Amniotic epithelial cell (primary cell): ENCODE measurements at regions not wholly inside any gene's neighbourhood (a gene's known extent, or its start where the extent isn't known, plus 50 kb on each side); places are given as distances from the start of the nearest gene placed in this dataset.
"Not testable (repeated sequence)": the region's sequence is repeated elsewhere in the genome, so short reads cannot be mapped to it uniquely, and the experiment has no call there.

Experiments used
- DNase-seq: peaks from one replicate; pipeline ENCODE4 v3.0.0-alpha.2; 2010; ENCODE audit warnings: low read depth

DNA sequence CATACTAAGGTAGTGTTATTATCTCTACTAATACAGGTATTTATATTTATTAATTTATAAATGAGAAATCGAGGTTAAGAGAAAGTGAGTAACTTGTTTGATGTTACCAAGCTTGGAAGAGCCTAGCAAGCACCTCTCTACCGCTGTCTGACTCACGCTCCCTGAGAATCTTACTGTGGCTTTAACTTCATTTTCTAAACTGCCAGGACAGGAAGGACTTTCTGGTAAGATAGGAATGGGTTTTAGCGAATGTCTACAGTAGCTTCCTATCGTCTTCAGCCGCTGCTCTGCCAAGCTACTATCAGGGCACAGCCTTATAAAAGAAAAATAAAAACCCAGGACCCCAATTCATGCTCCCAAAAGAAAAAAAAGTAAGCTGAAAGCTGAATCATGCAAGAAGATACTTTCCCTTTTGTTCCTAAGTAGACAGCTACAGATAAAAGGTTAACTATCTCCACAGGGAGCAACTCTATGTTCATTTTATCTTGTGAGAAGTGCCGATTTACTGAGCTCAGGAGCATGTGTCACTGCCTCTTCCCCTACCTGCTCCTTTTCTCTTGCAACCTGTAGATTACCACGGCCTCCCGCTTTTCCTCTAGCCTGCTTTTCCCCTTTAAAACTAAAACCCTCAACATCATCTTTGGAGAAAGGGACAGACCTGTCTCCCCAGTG, 60.2 kb downstream of the THNSL1 start:
- peak; percentile 57 for DNase-seq

DNA sequence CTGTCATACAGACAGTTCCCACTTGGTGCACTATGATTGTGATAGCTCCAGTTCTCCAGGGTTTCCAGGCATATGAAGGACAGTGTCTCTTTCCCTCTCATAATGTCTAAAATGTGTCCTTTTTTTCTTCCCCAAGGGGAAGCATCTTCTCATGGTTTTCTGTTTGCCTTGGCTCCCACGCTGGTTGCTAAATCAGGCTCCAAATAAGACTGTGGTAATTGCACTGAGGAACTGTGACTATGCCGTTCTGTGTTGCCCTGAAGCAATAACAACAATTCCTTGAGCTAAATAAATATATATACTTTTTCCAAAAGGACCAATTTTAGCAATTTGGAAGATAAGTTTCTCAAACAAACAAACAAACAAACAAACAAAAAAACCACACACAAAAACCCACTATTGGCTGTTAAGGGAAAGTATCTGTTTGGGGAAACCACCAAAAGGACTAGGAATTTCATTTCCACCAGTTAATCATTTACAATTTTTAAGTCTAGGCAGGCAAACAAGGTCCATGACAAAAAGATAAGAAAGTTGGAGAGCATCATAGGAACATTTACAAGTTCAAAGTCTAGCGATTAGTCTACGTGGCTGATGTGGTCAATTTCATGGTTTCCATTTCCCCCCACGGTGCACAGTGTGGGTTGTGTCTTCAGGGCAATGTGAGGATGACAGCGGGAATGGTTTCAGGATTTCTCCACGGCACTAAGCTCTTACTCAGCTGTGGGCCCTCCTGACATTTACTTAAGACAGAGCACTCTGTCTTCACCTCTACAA, 62.4 kb downstream of the THNSL1 start:
- peak; percentile 30 for DNase-seq

DNA sequence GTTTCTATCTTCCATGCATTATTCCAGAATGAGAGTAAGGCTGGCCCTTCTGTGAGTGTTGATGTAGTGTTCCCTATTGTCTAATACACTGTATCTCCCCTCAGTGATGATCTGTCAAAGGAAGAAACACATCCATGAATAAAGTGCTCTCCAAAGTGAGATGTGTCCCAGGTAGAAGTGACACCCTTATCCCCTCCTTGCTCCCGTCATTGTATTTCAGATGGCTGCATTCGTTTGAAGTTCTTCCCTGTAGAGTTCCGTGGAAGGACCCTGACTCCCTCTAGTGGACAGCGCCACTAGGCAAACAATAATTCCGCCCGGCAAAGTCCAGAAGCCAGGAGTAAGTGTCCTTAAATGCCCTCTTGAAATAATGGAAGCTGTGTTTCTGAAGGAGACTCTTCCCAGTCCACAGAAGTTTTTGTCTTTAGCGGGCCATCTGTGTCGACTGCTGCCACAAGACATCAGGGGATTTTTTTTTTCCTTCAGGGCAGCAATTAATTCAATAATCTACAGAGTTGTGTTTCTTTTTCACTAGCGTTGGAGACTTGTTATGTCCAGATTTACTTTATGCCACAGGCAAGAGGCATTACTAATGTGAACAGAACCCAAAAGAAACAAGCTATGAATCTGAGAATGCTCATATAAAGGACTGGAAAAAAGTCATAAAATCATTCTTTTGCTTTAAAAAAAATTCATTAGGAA, 64.6 kb downstream of the THNSL1 start:
- DNase-seq, result peak; percentile 80

DNA sequence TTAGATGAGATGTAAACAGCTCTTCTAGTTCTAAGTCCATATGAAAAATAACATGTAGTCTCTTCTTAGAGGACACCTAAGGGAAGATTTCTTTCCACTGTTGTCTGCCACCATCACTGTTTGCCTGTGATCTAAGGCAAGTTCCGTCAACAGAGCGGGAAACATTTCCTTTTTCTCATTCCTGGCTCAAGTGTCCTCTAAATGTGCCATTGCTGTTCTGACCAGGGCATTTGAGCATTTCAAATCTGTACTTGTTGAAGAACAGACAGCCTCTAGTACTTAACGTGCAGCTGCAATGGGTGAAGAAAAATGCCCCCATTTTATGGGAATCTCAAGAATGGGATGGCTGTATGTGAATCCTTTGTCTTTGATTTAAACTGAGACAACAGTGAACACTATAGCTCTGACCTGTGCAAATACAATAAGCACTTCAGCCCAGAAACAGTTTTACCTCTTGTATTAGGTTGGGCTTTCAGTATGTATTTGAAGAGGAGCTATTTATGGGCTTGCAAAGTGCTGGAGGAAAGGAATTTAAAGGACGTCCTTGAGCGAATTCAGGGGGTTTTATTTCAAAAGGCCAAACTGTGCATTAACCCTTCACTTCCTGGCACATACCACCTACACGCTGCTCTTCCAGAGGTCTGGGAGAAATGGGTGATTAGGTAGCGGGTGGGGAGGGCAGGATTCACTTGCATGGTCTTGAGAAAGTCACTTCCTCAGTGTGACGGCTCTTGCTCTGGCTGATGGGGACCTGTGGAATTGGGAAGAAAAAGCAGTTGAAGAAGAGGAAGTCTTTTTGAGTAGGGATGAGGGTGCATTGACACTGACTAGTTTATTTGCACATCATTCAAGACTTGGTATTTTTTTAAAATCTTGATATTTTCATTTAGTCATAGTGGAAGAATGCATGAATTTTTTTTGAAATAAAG, 66.1 kb downstream of the THNSL1 start:
- no peak for DNase-seq

- no peak for DNase-seq
These were observed 67.2 kb downstream of the THNSL1 start for GRCh38 chr10:25083546-25084111.

DNA sequence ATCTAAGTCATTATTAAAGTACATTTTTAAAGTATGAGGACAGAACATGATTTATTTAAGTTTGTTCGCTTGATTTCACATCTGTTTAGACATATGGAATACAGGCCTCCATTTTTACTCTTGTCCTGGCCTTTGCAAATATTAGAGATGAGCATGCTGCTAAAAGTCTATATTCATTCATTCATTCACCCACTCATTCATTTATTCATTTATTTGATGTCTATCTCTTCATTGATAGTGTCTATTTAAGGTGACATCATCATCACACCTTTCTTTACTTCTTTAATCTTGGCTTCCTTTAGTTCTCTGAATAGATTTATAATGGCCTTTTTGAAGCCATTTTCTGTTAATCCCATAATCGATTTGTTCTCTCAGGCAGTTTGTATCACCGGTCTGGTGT, 68.0 kb downstream of the THNSL1 start:
- no peak for DNase-seq

DNA sequence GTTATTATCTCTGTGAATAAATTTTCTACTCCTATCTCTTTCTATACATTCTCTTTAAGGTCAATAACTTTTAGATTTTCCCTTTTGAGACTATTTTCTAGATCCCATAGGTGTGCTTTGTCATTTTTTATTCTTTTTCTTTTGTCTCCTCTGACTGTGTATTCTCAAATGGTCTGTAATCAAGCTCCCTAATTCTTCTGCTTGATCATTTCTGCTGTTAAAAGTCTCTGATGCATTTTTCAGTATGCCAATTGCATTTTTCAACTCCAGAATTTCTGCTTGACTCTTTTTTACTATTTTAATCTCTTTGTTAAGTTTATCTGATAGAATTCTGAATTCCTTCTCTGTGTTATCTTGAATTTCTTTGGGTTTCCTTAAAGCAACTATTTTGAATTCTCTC, 78.2 kb downstream of the THNSL1 start:
- no peak for DNase-seq

- DNase-seq, result no peak
These were observed 77.0 kb upstream of the GPR158 start for GRCh38 chr10:25097669-25098411.

GRCh38 chr10:25100141-25100540, 74.7 kb upstream of the GPR158 start:
- no peak for DNase-seq

DNA sequence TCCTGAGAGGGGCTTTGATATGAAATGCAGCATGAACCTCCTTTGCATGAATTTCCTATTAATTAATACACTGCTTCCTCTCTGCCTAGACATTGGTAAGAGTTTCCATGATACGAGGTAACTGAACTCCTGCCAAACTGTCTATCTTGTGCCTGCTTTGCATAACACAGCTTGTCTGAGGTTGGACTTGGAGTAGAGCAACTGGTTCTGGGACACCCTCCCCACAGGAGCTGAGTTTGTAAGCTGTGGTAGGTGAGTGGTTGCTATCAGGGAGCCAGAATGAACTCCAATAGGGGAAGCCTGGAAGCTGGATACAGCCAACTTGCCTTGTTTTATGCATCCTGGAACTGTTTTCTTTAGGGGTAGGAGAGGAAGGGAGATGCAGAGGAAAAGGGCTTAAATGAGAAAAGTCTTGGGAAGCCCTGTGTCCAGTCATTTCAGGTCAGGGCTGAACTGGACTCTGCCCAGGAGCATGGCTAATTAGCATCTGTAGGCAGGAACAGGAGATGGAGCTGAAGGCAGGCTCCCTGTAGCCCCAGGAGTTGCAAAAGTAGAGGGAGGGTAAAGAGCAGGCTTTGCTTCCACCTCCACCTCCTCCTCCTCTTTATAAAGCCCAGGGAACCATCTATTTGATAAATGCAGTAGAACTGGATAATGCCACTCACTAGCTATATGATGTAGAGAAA, 73.2 kb upstream of the GPR158 start:
- DNase-seq, result no peak

DNA sequence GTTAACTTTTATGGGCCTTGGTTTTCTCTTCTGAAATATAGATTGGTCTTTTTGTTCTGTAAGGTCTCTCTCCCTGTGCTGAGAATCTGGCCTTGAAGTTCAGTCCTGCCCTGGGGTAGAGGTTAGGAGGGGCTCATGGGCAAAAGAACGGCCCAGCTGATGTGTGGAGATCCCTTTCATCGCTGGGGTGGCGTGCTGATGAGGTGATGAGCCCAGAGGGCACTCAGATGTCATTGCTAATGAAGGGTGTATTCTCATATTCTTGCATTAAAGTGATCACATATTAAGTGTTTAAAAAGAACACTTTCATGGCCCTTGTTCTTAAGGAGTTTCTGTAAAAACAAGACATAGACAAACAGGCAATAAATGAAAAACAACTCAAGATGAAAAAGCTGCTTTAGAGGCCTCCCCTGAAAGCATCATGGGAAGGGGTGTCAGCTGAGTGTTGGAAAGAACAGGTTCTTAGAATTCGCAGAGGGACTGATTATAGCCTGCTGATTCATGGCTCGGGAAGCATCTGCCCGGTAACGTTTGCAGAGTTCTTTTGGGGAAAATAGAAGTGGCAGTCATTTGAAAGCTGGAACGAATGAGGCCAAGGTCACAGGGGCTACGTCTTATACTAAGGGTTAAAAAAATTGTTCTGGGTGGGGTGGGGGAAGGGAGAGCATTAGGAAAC, 72.5 kb upstream of the GPR158 start:
- no peak for DNase-seq

DNA sequence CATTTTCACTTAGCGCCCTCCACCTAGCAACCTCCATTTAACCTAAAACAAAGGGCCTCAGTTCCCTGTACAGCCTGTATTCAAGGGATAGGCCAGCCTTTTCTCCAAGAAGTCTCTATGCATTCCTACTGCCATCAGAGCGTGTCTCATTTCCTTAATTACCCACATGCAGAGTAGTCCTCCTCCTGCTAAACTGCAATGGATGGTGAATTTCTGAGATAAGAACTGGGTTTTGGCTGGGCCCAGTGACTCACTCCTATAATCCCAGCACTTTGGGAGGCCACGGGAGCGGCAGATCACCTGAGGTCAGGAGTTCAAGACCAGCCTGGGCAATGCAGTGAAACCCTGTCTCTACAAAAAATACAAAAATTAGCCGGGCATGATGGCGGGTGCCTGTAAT, 71.1 kb upstream of the GPR158 start:
- no peak for DNase-seq

- DNase-seq, result no peak
These were observed 70.4 kb upstream of the GPR158 start for GRCh38 chr10:25104441-25104840.

GRCh38 chr10:25105262-25105661, 69.5 kb upstream of the GPR158 start:
- DNase-seq, result no peak

DNA sequence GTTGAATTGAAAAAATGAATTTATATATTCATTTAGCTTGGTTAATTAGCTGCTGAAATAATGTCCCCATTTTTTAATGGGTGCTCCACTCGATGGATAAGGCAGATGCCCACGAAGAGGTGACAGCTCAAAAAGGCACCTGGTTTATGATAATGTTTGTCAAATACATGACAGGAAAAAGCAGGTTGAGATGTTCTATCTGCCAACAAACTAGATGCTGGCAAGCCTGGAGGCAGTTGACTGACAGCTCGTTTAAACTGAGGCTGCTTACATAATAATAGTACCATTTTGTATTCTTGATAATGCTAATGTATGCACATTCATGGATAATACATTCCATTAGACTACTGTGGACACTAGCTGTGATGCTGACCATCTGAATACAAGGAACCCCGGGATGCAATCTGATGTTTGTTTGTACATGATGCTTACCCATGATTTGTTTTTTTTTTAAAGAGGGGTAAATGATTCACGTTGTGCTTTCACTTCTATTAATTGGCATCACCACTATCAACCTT, 69.0 kb upstream of the GPR158 start:
- no peak for DNase-seq

GRCh38 chr10:25107756-25108155, 67.0 kb upstream of the GPR158 start:
- no peak for DNase-seq

GRCh38 chr10:25109896-25110295, 64.9 kb upstream of the GPR158 start:
- DNase-seq, result not testable (repeated sequence)

GRCh38 chr10:25112016-25112415, 62.8 kb upstream of the GPR158 start:
- DNase-seq, result peak; percentile 4
